ENCODE measurements at regions not wholly inside any gene's neighbourhood (a gene's known extent, or its start where the extent isn't known, plus 50 kb on each side); places are given as distances from the start of the nearest gene placed in this dataset.

GRCh38 chr2:211068108-211068780 is 511.8 kb downstream of the CPS1 start:
- no peak for DNase-seq

GRCh38 chr2:211070547-211070946 is 514.1 kb downstream of the CPS1 start:
- no peak for DNase-seq

GRCh38 chr2:211077216-211077767 is 520.9 kb downstream of the CPS1 start:
- DNase-seq: peak; percentile 10 to 27

- no peak for DNase-seq
Measured at GRCh38 chr2:211084352-211084751, 528.0 kb downstream of the CPS1 start.

- DNase-seq: peak; percentile 44 to 66
Measured at GRCh38 chr2:211085056-211085680, 528.8 kb downstream of the CPS1 start.

GRCh38 chr2:211086049-211086448 is 529.6 kb downstream of the CPS1 start:
- DNase-seq: no peak

- no peak for DNase-seq
Measured at GRCh38 chr2:211089127-211089526, 532.7 kb downstream of the CPS1 start.

GRCh38 chr2:211093743-211094303 is 537.4 kb downstream of the CPS1 start:
- peak; percentile 4 to 33 for DNase-seq

- DNase-seq: no peak
Measured at GRCh38 chr2:211103989-211104388, 547.6 kb downstream of the CPS1 start.

GRCh38 chr2:211113334-211114175 is 557.2 kb downstream of the CPS1 start:
- no peak for DNase-seq

- no peak for DNase-seq
Measured at GRCh38 chr2:211114826-211115455, 558.5 kb downstream of the CPS1 start.

- DNase-seq: no peak
Measured at GRCh38 chr2:211117026-211117425, 560.6 kb downstream of the CPS1 start.

- no peak for DNase-seq
Measured at GRCh38 chr2:211126256-211126655, 569.9 kb downstream of the CPS1 start.

- DNase-seq: no peak
Measured at GRCh38 chr2:211127501-211127900, 571.1 kb downstream of the CPS1 start.

- no peak for DNase-seq
Measured at GRCh38 chr2:211128287-211128686, 571.9 kb downstream of the CPS1 start.

GRCh38 chr2:211129798-211130197 is 573.4 kb downstream of the CPS1 start:
- no peak for DNase-seq

- DNase-seq: no peak
Measured at GRCh38 chr2:211132046-211132445, 575.6 kb downstream of the CPS1 start.

- no peak for DNase-seq
Measured at GRCh38 chr2:211132573-211132972, 576.2 kb downstream of the CPS1 start.

- no peak for DNase-seq
Measured at GRCh38 chr2:211133766-211134165, 577.4 kb downstream of the CPS1 start.

GRCh38 chr2:211138551-211138950 is 582.2 kb downstream of the CPS1 start:
- no peak for DNase-seq

GRCh38 chr2:211141646-211142045 is 585.2 kb downstream of the CPS1 start:
- DNase-seq: no peak

GRCh38 chr2:211144078-211144477 is 587.7 kb downstream of the CPS1 start:
- DNase-seq: no peak
